ENCODE measurements at regions not wholly inside any gene's neighbourhood (a gene's known extent, or its start where the extent isn't known, plus 50 kb on each side); places are given as distances from the start of the nearest gene placed in this dataset.
"Not testable (repeated sequence)": the region's sequence is repeated elsewhere in the genome, so short reads cannot be mapped to it uniquely, and the experiment has no call there.

DNA sequence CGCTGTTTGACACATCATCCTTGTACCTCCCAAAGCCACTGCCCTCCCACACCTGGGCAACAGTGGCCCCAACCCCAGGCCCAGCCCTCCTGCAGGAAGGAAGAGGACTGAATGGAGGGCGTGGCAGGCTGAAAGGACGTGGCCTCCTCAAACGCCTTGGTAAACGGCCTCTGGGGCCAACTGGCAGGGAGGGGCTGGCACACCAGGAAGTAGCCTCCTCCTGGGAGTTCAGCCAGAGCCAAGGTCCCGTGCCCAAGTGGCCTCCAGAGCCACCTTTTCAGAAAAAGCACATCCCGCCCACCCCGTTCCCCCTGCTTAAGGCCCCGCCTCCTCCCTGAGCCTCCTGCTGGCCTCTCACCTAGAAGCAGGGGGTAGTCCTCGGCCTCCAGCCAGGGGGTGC lies 74.2 kb upstream of the DRD5 start:
- H3K4me3 ChIP-seq (ENCODE audit: low read depth in 1 of 2, low read length in 2 of 2); H3K27me3 ChIP-seq (ENCODE audit: control insufficient read depth in 1 of 2, insufficient read depth in 2 of 2, low read length in 2 of 2); H3K27ac ChIP-seq (ENCODE audit: low read depth, low read length); H3K36me3 ChIP-seq (ENCODE audit: insufficient read depth, low read length); H3K9me3 ChIP-seq (ENCODE audit: low read length); H3K9ac ChIP-seq (ENCODE audit: low read length); H3K4me1 ChIP-seq (ENCODE audit: insufficient read depth, low read length): not testable (repeated sequence)

DNA sequence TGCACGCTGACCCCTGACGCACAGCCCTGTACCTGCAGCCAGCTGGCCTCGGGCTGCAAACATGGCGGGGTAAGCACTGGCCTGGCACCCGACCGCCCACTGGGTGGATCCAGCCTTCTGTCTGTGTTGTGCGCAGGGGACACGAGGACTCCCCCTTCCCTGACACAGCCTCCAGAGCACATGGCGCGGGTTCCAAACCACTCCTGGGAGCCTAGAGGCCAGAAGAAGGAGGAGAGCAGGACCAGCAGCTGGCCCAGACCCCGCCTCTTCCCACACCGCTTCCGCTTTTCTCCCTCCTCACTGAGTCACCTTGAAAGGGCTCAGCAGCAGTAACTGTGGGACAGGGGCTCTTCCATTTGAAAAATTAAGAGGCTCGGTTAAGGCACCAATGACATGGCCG lies 73.5 kb upstream of the DRD5 start:
- H3K4me1 ChIP-seq (ENCODE audit: insufficient read depth, low read length); H3K9me3 ChIP-seq (ENCODE audit: low read length); H3K9ac ChIP-seq (ENCODE audit: low read length); H3K27me3 ChIP-seq (ENCODE audit: control insufficient read depth in 1 of 2, insufficient read depth in 2 of 2, low read length in 2 of 2); H3K4me3 ChIP-seq (ENCODE audit: low read depth in 1 of 2, low read length in 2 of 2); H3K36me3 ChIP-seq (ENCODE audit: insufficient read depth, low read length); H3K27ac ChIP-seq (ENCODE audit: low read depth, low read length): not testable (repeated sequence)

DNA sequence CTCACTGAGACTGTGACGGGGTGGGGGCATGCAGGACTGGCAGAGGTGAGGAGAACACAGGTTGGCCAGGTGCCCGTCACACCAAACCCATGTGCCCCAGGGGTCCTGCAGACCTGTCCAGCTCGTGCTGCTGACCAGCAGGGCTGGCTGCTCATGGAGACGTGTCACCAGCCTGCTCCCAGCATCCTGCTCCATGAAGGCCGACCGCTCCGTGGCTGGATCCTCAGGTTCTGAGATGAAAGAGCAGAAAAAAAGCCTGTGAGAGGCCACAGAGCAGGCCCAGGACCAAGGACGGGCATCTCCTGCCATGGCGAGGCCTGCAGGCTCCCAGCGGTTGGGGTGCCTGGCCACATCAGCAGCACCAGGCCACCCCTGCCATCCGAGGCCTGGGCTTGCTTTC lies 71.7 kb upstream of the DRD5 start:
- Histone ChIP-seq H3K9ac (ENCODE audit: low read length) (no peak overlapping the region), H3K27ac (ENCODE audit: low read depth, low read length) (no peak overlapping the region), H3K9me3 (ENCODE audit: low read length) (no peaks in the 10 kb centered on the region), H3K4me1 (ENCODE audit: insufficient read depth, low read length) (no peaks in the 10 kb centered on the region), H3K27me3 (ENCODE audit: control insufficient read depth in 1 of 2, insufficient read depth in 2 of 2, low read length in 2 of 2) (no peaks in the 10 kb centered on the region), H3K4me3 (ENCODE audit: low read depth in 1 of 2, low read length in 2 of 2) (no peak overlapping the region), H3K36me3 (ENCODE audit: insufficient read depth, low read length) (no peaks in the 10 kb centered on the region)

DNA sequence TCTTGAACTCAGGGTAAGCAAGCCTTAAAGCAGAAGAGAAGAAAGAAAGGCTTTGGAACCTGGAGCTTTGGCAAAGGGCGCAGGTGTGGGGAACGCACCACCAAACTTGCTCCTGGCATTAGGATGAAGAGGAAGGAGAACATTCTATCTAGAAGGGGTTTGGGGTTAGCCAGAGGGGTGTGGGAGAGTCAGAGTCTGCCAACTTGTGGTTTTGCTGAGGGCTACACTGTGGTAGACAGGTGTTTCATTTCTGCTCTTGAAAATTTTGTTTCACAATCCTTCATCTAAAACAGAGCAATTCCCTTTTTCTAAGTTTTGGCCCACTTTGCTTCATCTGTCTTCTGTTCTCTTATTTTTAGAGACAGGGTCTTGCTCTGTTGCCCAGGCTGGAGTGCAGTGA lies 66.2 kb upstream of the DRD5 start:
- H3K27ac ChIP-seq (ENCODE audit: low read depth, low read length); H3K9ac ChIP-seq (ENCODE audit: low read length); H3K36me3 ChIP-seq (ENCODE audit: insufficient read depth, low read length); H3K9me3 ChIP-seq (ENCODE audit: low read length); H3K4me3 ChIP-seq (ENCODE audit: low read depth in 1 of 2, low read length in 2 of 2); H3K27me3 ChIP-seq (ENCODE audit: control insufficient read depth in 1 of 2, insufficient read depth in 2 of 2, low read length in 2 of 2); H3K4me1 ChIP-seq (ENCODE audit: insufficient read depth, low read length): not testable (repeated sequence)

DNA sequence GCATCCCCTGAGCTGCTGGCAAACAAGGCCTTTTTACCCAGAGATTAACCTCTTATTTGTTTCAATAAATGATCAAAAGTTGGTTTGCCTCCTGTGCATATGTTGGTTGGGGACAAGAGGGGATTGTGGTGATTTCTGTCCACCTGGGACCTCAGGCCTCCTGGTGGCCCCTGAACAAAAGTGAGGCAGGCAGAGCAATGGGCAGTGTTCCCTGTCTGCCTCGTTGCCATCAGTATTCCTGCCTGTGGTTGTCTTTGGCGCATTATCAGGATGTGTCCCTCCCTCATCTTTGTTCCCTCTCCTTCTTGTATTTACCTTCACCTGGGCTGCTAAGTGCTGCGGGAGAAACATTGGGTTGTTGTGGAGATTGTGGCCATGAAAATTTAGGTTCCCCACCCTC lies 65.3 kb upstream of the DRD5 start:
- no peak overlapping the region for H3K9ac ChIP-seq (ENCODE audit: low read length)
- no peaks in the 10 kb centered on the region for H3K36me3 ChIP-seq (ENCODE audit: insufficient read depth, low read length)
- H3K27ac ChIP-seq (ENCODE audit: low read depth, low read length): no peak overlapping the region
- H3K4me3 ChIP-seq (ENCODE audit: low read depth in 1 of 2, low read length in 2 of 2): no peak overlapping the region
- H3K9me3 ChIP-seq (ENCODE audit: low read length): no peaks in the 10 kb centered on the region
- H3K4me1 ChIP-seq (ENCODE audit: insufficient read depth, low read length): no peaks in the 10 kb centered on the region
- no peaks in the 10 kb centered on the region for H3K27me3 ChIP-seq (ENCODE audit: control insufficient read depth in 1 of 2, insufficient read depth in 2 of 2, low read length in 2 of 2)

DNA sequence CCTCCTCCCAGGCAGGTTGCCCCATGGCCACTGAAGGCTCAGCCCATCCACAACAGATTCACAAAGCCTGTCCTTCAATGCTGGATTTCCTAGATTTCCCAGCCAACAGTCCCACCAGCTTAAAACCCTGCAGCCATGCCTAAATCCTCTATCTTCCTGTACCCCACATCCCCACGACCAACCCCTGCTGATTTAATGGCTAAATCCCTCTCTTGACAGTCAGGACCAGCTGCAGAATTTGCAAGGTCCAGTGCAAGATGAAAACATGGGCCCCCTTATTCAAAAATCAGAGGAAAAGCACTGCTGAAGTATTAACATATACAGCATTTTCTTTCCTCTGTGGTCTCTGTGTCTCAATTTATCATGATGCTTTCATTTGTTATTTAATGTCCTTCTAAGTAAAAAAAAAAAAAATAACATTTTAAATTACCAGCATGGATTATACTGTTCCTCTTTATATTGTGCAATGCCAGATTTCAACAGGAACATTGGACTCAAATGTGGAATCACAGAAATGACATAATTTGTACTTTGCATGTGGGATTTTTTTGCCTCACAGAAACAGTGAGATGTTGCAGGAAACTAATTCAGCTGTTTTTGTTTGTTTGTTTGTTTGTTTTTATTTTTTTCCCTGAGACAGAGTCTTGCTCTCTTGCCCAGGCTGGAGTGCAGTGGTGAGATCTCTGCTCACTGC lies 63.0 kb upstream of the DRD5 start:
- not testable (repeated sequence) for H3K36me3 ChIP-seq (ENCODE audit: insufficient read depth, low read length); H3K4me1 ChIP-seq (ENCODE audit: insufficient read depth, low read length); H3K9me3 ChIP-seq (ENCODE audit: low read length)

DNA sequence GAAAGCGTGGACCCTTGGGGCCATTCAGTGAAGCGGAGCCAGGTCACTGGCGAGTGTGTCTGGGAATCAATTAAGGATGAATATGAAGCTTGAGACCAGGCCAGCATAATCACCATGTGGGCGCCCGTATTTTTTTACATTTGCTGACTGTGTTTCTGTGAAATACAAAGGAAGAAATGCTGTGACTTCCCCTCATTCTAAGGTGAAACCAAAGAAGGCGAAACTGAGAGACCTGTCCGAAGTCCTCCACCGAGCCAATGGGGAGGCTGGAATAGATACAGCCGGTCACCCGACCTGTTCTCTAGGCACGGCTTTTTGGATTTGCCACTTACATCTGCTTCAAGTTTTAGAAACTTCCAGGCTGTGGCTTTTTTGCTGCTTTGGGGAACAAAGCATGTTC lies 59.3 kb upstream of the DRD5 start:
- H3K4me3 ChIP-seq (ENCODE audit: low read depth in 1 of 2, low read length in 2 of 2); H3K27ac ChIP-seq (ENCODE audit: low read depth, low read length); H3K9me3 ChIP-seq (ENCODE audit: low read length); H3K9ac ChIP-seq (ENCODE audit: low read length); H3K4me1 ChIP-seq (ENCODE audit: insufficient read depth, low read length); H3K36me3 ChIP-seq (ENCODE audit: insufficient read depth, low read length); H3K27me3 ChIP-seq (ENCODE audit: control insufficient read depth in 1 of 2, insufficient read depth in 2 of 2, low read length in 2 of 2): not testable (repeated sequence)

More for the DNA sequence above, 63.0 kb upstream of the DRD5 start:
- not testable (repeated sequence) for H3K4me3 ChIP-seq (ENCODE audit: low read depth in 1 of 2, low read length in 2 of 2); H3K27me3 ChIP-seq (ENCODE audit: control insufficient read depth in 1 of 2, insufficient read depth in 2 of 2, low read length in 2 of 2); H3K9ac ChIP-seq (ENCODE audit: low read length); H3K27ac ChIP-seq (ENCODE audit: low read depth, low read length)
